GM12892 (cell line): ENCODE measurements at regions not wholly inside any gene's neighbourhood (a gene's known extent, or its start where the extent isn't known, plus 50 kb on each side); places are given as distances from the start of the nearest gene placed in this dataset.

Experiments used
- POLR2A ChIP-seq: IDR thresholded peaks from 2 replicates; pipeline ENCODE4 v1.6.1; 2011; ENCODE audit warnings: low read depth, low read length, control low read depth
- POLR2AphosphoS5 ChIP-seq: IDR thresholded peaks from 2 replicates; pipeline ENCODE4 v1.6.1; 2011; ENCODE audit warnings: low read depth, low read length, control low read depth

DNA sequence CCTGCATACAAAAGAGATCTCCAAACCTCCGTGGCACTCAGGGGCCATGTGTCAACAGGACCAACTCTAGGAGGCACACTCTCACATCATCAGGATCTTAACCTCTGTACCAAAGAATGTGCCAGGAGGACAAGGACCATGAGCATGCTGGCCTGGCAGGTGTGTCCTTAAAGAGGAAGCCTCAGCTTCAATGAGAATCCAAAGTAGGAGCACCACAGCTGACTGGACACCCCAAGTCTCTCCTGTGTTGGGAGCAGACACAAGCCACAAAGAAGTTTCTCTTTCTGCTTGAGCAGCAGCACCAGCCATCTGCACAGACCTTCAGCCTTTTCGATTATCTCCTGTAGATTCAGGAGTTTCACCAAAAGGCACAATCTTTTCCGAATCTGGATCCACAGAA is 1734.5 kb downstream of the TP53TG3F start:
- TF ChIP-seq POLR2A (no peak), POLR2AphosphoS5 (no peak)
